ENCODE measurements at regions not wholly inside any gene's neighbourhood (a gene's known extent, or its start where the extent isn't known, plus 50 kb on each side); places are given as distances from the start of the nearest gene placed in this dataset.

GRCh38 chr4:188552741-188553275 is 413.6 kb downstream of the TRIML1 start:
- TF ChIP-seq, protein P1, sequence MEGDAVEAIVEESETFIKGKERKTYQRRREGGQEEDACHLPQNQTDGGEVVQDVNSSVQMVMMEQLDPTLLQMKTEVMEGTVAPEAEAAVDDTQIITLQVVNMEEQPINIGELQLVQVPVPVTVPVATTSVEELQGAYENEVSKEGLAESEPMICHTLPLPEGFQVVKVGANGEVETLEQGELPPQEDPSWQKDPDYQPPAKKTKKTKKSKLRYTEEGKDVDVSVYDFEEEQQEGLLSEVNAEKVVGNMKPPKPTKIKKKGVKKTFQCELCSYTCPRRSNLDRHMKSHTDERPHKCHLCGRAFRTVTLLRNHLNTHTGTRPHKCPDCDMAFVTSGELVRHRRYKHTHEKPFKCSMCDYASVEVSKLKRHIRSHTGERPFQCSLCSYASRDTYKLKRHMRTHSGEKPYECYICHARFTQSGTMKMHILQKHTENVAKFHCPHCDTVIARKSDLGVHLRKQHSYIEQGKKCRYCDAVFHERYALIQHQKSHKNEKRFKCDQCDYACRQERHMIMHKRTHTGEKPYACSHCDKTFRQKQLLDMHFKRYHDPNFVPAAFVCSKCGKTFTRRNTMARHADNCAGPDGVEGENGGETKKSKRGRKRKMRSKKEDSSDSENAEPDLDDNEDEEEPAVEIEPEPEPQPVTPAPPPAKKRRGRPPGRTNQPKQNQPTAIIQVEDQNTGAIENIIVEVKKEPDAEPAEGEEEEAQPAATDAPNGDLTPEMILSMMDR (IDR thresholded peaks at IDR 0.05; ENCODE audit: borderline replicate concordance, insufficient read depth, low read depth, low read length), result no peak
- no peak overlapping the region for H3K4me3 ChIP-seq (ENCODE audit: low read depth, low read length)

DNA sequence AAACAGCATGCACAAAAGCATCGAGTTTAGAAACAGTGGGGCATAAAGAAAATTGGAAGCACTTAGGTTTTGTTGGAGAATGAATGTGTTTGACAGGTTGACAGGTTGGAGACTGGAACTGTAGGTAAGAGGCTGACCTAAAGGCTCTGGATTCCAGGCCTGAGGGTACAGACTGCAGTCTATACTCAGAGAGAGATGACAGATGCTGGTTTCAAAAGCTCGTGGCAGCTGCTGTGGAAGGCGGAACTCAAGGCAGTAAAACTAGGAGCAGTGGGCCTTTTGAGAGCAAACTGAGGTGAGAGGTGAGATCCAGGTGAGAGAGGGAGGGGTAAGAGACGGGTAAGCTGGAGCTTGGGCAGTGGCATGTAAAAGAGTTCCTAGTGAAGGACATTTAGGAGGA is 415.2 kb downstream of the TRIML1 start:
- TF ChIP-seq, protein P1 (IDR thresholded peaks at IDR 0.05; ENCODE audit: borderline replicate concordance, insufficient read depth, low read depth, low read length), result no peak
- H3K4me3 ChIP-seq (ENCODE audit: low read depth, low read length), result no peak overlapping the region

- no peak overlapping the region for H3K4me3 ChIP-seq (ENCODE audit: low read depth, low read length)
- TF ChIP-seq, protein P1 (IDR thresholded peaks at IDR 0.05; ENCODE audit: borderline replicate concordance, insufficient read depth, low read depth, low read length), result no peak
Observed at GRCh38 chr4:188573104-188573503, 433.9 kb downstream of the TRIML1 start.

DNA sequence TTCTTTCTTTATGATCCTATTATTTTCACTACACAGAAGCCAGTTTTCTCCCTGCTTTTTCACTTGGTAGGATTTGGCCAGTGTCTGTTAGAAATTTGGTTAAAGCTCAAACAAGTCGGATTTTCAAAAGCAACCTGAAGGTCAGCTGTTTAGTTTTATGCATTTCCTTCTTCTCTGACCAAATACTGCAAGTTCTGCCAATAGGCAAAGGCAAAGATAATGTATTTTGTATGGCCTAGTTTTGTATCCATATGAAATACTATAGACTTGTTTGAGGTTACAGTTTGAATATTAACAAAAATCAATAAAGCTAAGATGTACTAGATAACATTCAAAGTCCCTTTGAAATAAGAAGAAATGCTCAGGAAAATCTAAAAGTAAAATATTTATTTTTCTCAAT is 439.4 kb downstream of the TRIML1 start:
- H3K4me3 ChIP-seq (ENCODE audit: low read depth, low read length), result no peak overlapping the region
- TF ChIP-seq, protein P1 (IDR thresholded peaks at IDR 0.05; ENCODE audit: borderline replicate concordance, insufficient read depth, low read depth, low read length), result no peak

DNA sequence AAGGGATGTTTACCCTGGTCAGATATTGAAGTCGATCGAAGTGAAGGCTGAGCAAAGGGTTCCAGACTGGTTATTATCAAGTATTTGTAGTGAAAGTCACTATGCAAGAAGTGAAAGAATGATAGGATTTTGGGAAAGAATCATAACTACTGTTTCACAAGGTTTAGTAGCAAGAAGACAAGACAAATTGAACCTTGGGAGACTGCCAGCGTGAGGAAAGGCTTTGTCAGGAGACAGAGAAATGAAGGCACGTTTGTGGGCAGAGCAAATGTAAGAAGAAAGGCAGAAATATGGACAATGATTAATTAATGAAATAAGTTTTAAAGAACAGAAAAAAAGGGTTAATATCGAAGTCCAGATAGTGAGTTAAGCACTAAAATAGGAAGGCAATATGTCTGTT is 456.8 kb downstream of the TRIML1 start:
- H3K4me3 ChIP-seq (ENCODE audit: low read depth, low read length), result no peak overlapping the region
- TF ChIP-seq, protein P1 (IDR thresholded peaks at IDR 0.05; ENCODE audit: borderline replicate concordance, insufficient read depth, low read depth, low read length), result no peak

DNA sequence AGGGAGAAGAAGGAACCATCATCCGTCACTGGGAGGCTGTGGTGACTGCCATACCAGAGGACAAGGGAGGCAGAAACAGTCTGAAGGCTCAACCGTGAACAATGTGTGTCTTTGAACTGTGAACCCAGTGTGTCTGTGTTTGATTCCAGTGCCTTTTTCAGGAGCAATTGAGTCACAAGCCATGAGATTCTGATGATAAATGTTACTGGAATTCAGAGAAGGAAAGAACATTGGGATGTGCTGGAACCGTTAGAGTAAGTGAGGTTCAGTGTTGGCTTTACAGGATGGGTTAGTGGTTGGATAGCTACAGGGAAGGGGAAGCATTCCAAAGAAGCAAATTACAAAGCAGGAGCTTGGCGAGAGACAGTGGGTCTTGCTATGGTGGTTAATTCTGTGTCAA is 464.4 kb downstream of the TRIML1 start:
- no peak overlapping the region for H3K4me3 ChIP-seq (ENCODE audit: low read depth, low read length)
- TF ChIP-seq, protein P1 (IDR thresholded peaks at IDR 0.05; ENCODE audit: borderline replicate concordance, insufficient read depth, low read depth, low read length), result no peak

GRCh38 chr4:188606635-188607034 is 467.4 kb downstream of the TRIML1 start:
- no peak overlapping the region for H3K4me3 ChIP-seq (ENCODE audit: low read depth, low read length)
- TF ChIP-seq, protein P1 (IDR thresholded peaks at IDR 0.05; ENCODE audit: borderline replicate concordance, insufficient read depth, low read depth, low read length), result no peak

Data from GM12875 (cell line).